HG02623 (cell line): ENCODE measurements at regions not wholly inside any gene's neighbourhood (a gene's known extent, or its start where the extent isn't known, plus 50 kb on each side); places are given as distances from the start of the nearest gene placed in this dataset.
"Not testable (repeated sequence)": the region's sequence is repeated elsewhere in the genome, so short reads cannot be mapped to it uniquely, and the experiment has no call there.

ENCODE experiments used
- ATAC-seq: cut with Tn5 transposase; IDR thresholded peaks from one replicate; pipeline ENCODE4 v1.9.1; 2021; ENCODE audit warnings: moderate library complexity; ENCODE audit not compliant: unreplicated experiment

DNA sequence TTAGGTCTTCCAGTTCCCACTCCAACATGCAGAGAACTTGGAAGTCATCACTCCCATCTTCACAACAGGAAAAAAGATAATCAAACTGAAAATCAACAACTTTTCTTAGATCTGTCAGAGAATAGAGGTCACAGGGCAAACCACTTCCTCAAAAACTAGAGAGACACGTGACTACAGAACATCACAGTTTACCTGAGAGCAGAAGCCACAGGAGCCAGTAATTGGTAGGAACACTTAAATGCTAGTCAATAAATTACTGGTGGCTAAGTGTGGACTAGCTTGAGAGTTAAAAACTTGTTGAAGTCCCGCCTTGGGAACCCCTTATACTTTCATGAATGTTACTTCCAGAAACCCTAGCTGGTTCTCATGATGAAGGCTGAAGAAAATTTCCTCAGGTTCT is 81.1 kb downstream of the THSD1 start:
- not testable (repeated sequence) for ATAC-seq

DNA sequence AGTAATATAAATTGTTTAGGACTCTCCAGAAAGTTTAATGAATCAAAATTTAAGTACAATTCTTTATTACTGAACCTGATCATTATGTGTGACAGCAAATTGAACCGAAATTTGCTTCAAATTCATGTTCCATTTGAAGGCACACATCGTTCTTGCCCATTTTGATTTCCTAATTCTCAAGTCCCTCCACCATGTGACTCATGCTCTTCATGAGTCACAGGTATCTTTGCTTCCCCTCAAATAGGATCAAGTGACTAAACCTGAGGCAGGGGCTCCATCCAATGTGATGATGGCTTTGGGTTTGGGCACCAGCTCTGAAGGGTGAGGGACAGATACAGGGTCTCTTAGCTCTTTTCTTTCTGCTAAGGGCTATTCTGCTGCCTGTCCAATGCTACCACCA is 86.1 kb downstream of the THSD1 start:
- no peak for ATAC-seq

DNA sequence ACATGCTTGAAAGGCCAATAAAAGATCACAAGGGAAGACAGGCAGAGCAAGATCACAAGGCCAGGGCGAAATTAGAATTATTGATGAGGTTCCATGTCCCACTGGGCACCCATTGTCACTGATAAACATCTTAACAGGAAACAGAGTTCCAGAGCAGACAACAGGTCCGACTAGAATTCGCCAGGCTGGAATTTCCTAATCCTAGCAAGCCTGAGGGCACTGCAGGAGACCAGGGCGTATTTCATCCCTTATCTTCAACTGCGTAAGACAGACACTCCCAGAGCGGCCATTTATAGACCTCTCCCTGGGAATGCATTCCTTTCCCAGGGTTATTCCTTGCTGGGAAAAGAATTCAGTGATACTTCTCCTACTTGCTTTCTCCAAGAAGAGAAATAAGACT is 96.1 kb downstream of the THSD1 start:
- not testable (repeated sequence) for ATAC-seq

DNA sequence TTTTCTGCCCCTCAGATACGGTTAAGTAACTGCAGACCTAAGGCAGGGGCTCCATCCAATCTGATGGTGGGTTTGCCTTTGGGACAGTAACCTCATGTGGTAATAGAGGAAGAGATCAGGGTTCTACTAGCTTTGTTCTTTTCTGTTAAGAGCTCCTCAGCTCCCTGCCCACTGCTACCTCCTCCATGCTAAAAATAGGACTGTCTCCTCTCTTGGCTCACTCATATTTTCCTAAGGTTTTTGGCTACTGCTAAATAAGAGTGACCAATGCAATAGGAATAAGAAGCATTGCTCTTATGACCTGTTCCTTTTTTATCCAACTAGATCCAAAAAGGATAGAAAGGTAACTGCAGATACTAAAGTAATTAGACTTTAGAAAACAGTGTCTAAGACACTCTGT is 99.6 kb downstream of the THSD1 start:
- not testable (repeated sequence) for ATAC-seq

DNA sequence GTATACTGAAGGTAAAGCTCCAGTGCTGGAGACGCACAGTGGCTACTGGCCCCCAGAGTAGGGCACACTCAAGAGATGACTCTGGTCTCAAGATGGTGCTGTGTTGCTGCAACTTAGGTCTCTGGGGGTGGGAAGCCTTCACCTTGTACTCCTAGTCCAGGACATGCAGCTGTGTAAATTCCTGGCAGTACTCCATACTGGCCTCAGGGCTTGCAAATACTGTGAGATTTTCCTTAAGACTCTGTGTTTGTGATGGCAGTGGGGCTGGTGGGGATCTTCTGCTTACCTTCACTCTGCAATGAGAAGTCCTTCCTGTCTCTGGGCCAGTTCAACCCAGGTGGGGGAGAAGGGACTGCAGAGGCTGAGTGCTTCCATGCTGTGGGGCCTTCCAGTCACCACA is 102.9 kb downstream of the THSD1 start:
- not testable (repeated sequence) for ATAC-seq

DNA sequence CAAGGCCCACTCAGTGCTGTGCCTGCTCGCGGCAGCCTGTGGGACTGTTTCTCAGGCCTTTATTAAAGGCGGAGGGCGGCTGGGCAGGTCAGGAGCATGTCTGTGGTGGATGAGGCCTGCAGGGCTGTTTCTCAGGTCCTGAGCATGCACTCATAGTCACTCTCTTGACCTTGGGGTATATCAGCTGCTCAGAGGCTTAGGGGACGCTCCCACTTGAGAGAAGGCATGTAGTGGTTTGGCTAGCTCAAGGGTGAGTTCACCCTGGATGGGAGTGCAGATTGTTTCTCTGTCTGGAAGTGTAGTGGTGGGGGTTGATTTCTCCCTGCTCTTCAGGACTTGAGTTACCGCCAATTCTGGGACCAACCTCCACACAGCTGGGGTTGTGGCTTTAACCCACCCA is 103.3 kb downstream of the THSD1 start:
- not testable (repeated sequence) for ATAC-seq

DNA sequence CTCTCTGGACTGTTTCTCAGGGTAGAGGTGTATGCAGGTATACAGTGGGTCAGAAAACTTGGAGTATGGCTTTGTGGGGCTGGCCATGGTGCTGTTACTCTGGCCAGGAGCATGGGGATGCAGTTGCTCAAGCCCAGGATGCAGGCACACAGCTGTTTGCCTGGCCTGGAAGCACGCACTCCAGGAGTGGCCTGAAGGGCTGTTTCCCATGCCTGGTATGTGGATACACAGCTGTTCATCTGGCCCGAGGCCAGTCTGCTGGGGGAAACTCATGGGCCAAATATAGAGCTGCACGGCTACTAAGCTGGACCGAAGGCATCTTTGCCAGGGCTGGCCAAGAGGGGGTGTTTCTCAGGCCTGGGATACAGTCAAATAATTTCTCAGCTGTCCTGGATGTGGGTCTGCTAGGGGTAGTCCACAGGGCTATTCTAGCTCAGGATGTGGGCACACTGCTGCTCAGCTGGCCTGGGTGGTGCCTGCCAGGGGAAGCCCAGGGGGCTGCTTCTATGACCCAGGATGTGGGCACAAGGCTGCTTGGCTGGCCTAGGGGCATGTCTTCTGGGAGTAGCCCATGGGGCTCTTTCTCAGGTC is 104.1 kb downstream of the THSD1 start:
- not testable (repeated sequence) for ATAC-seq

DNA sequence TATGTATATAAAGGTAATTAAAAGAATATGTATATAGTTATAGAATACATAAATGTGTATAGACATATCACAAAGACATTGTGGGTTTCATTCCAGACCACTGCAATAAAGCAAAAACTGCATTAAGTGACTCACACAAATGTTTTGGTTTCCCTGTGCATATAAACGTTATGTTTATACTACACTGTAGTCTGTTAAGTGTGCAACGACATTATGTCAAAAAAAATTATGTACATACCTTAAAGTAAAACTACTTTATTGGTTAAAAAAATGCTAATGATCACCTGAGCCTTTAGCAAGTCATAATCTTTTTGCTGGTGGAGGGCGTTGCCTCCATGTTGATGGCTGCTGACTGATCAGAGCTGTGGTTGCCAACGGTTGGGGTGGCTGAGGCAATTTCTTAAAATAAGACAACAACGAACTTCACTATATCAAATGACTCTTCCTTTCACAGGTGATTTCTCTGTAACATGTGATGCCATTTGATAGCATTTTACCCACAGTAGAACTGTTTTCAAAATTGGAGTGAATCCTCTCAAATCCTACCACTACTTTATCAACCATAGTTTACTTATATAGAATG is 107.8 kb downstream of the THSD1 start:
- ATAC-seq, result not testable (repeated sequence)

DNA sequence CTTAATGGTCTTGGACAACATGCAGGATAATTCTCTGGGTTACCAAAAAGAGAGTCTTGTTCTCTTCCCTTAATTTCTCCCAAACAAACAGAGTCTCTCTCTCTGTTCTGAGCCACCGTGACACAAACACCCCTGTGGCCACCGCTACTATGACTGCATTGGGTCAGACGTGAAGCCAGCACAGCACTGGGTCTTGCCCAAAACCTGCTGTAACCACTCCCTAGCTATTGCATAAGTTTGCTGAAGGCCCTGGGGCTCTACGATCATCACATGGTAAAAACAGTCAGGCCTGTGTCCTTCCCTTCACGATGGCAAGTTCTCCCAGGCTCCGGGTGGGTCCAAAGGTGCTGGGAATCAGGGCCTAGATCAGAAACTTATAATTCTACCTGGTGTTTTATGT is 117.1 kb downstream of the THSD1 start:
- ATAC-seq, result not testable (repeated sequence)

DNA sequence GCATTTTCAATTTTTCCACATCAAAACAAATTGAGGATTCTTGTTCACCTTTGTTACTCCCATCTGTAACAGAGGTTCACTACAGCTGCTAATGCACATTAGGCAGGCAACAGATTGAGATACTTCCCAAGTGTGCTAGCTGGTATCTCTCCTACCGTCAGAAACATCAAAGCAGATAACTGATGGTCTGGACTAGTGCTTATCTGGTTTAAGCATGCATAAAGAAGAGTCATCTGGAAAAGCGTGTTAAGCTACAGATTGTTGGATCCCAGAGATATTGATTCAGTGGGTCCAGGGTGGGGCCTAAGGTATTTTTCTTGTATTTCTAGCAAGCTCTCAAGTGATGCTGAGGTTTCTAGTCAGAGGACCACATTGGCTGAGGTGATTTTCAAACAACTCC is 122.0 kb upstream of the NEK3 start:
- not testable (repeated sequence) for ATAC-seq

DNA sequence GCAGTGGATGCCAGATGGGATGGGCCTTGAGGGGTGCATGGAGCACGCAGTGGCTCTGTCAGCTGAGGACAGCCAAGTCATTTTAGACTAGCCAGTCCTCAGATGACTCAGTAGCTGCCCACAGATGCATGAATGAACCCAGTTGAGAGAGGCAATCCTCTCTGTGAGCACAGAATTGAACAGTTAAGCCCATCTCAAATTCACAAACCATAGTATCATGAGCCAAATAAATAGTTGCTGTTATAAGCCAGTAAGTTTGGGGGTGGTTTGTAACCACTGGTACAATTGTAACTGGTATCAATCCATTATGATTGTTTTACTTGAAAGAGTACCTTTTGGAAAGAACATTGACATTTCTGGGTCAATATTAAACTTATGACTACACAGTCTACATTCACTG is 120.0 kb upstream of the NEK3 start:
- ATAC-seq, result not testable (repeated sequence)

DNA sequence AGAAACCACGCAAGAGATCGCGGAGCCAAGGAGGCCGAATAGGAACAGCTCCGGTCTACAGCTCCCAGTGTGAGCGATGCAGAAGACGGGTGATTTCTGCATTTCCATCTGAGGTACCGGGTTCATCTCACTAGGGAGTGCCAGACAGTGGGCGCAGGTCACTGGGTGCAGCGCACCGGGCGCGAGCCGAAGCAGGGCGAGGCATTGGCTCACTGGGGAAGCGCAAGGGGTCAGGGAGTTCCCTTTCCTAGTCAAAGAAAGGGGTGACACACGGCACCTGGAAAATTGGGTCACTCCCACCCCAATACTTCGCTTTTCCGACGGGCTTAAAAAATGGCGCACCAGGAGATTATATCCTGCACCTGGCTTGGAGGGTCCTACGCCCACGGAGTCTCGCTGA is 94.9 kb upstream of the NEK3 start:
- not testable (repeated sequence) for ATAC-seq

DNA sequence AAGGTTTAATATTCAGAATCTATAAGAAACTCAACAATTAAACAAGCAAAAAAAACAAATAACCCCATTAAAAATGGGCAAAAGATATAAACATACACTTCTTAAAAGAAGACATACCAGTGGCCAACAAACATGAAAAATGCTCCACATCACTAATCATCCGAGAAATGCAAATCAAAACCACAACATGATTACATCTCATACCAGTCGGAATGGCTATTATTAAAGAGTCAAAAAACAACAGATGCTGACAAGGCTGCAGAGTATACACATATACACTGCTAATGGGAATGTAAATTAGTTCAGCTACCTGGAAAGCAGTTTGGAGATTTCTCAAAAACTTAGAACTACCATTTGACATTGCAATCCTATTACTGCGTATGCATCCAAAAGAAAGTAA is 81.4 kb upstream of the NEK3 start:
- peak; percentile 61 for ATAC-seq

DNA sequence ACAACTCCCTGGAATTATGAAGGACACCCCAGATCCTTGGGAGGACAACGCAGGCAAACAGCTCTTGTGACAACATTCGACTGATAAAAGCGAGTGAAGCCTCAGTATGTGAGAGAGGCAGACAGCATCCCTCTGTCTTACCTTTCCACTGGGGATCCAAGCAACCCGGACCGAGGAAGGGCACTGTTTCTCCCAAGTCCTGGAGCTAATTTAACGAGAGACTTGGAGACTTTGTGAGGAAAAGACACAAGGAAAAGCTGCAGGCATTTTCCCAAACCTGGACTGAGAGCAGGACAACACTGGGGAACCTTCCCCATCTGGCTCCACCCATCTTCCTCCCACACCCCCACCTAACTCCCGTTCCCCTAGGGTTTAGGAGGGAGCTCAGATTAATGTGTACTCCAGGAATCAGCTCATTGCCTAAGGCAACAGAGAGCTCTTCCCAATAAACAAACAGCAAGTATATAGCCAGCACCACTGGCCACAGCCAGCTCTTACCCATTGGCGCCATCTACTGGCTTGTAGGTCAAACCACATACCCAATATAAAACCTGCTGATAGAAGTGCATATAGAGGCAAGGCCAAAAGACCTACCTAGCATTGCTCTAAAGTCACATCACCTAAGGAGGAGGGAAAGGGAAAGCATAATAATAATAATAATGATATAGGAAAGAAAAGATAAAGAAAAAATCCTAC is 76.7 kb upstream of the NEK3 start:
- ATAC-seq, result peak; percentile 72

DNA sequence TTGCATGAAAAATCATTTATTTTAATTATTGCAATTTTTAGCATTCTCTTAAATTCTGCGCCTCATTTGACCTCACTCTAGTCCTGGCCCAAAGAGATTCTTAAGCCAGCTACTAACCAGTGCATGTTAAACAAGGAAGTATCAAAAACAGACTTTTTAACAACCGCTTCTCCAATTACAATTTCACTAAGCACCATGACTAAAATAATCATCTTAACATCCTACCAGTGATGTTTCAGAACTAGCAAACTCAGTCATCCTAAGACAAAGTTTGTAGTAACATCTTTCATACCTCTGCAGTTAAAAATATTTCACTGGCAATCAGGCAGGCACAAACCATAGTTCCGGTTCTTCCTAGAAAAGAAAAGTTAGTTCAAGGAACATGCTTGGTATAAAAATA is 75.5 kb upstream of the NEK3 start:
- ATAC-seq, result not testable (repeated sequence)

DNA sequence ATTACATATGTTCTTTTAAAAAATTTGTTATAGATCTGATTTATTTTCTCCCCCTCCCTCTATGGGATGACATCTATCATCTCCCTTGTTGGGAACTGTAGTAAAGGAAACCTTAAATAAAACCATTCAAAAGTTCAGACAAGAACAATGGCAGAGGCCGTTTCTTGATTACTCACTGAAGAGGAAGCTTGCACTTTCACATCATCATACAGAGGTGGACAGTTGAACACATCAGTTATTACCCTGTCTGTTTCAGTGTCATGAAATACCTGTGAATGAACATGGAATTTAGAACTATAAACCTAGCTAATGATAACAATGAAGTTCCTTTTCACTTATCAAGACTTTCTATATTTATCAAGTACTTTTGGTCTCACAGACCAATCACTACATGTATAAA is 63.7 kb upstream of the NEK3 start:
- not testable (repeated sequence) for ATAC-seq

DNA sequence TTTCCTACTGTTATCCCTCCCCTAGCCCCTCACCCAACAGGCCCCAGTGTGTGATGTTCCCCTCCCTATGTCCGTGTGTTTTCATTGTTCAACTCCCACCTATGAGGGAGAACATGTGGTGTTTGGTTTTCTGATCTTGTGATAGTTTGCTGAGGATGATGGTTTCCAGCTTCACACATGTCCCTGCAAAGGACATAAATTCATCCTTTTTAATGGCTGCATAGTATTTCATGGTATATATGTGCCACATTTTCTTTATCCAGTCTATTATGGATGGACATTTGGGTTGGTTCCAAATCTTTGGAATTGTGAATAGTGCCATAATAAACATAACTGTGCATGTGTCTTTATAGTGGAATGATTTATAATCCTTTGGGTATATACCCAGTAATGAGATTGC is 54.5 kb upstream of the NEK3 start:
- not testable (repeated sequence) for ATAC-seq

DNA sequence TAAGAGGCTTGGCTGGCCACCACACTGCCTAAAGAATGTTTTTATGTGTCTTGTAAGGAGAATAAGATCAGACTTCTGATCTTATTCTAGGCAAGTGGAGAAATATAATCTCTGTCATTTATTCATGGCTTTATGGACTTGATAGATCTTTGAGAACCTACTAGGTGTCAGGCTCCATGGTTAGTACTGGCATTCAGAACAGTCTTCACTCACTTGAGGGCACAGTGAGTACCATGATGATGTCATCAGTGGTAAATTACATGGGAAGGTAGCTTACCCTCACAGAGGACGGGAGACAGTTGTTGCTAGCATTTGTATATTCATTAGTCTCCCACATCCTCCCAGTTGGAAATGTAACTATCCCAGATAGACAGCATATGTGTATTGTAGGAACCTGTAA is 53.5 kb upstream of the NEK3 start:
- ATAC-seq, result not testable (repeated sequence)

DNA sequence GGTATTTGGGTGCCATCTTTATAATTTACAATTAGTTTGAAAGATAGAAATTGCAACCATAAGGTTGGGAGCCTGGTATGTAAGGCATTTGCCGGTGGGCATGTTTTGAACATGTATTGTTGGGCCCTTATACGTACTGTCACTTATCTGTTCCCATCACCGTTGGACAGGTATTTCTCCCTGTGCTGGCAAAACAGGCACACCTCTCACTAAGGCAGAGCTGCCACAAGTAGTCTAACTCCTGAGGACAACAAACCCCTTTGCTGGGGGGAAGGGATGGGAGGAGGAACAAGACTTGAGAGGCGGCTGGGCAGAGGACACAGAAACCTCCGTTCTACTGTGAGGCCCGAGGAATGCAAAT is 52.0 kb upstream of the NEK3 start:
- not testable (repeated sequence) for ATAC-seq

DNA sequence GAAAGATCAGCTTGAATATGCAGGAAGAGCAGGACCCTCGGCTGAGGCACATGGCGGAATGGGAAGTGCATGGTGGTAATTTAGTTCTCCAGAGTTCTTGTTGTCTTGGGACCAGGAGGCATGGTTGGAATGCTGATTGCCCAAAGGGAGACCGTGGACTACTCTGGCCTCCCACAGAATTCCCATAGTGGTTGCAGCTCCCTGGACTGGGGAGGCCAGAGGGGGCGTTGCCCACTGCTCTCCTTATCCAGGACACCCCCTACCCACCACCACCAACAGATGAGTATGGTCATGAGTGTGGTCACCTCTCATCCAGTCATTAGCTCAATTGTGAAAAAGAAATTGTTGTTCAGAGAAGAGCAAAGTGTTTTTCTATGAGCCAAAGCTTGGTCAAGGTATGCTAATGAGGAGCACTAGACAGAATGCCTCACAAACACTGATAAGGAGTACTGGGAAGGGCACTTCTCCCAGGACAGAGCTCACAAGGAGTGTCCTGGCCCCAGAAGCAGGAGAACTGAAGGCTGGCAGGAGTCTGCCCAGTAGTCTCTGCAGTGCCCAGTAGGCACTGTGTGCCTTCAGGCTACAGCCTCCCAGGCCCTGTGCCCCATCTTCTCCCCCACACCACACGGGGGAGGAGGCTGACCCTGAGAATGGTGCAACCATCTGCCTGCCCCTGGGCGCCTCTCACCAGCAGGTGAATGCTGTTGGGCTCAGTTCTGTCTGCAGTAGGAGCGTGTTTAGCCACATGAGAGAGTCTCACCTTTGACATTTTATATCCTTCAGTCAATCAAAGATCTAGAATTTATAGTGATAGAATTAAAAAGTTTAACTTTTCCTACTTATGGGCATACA is 51.4 kb upstream of the NEK3 start:
- not testable (repeated sequence) for ATAC-seq
